HG03460 (cell line): ENCODE measurements at regions not wholly inside any gene's neighbourhood (a gene's known extent, or its start where the extent isn't known, plus 50 kb on each side); places are given as distances from the start of the nearest gene placed in this dataset.

Experiments
- ATAC-seq: cut with Tn5 transposase; IDR thresholded peaks from one replicate; pipeline ENCODE4 v1.9.1; 2021; ENCODE audit not compliant: unreplicated experiment

DNA sequence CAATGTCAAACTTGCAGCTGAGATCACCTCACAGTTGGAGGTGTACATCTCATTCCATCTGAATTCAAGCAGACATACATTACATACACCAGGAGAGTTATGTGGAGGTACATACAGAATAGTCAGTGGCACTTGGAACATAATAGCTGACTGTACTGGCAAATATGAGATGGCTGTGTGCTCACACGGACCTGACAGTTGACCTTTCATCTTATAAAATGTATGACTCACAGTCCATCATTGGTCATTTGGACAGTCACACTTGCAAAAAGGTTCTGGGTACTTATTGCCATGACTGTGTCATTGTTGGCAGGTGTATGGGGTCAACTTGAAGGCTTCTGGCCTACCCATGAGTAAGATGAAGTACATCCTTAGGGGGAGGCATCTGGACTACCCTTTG lies 88.6 kb upstream of the WDR1 start:
- no peak for ATAC-seq

DNA sequence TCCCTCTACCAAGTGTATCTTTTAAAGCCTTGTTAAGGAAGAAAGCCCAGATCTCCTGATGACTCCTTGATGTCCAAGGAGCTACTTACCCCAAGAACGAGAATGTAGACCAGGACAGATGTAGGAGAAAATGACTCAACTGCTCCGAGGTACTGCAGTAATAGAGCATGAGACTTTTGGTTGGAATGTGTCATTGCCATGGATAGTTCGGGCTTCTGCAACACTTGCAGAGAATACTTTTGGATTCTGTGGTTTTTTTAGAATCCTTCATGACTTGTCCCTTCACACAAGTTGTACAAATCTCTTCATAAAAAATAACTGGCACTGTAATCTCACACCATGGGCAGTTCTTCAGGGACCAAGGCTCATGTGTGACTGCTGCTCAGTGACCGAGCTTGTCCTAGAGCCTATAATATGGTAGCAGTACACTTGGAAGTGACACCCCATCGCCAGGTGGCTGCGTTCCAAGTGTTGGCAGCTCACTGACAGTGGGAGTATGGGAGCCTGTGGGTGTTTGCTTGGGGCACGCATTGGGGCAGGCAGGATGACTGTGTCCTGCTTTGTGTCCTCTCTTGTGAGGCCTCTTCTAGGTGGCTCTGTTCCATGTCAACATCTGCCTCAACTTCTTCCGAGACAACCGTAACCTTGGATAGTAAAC lies 87.9 kb upstream of the WDR1 start:
- ATAC-seq, result no peak

DNA sequence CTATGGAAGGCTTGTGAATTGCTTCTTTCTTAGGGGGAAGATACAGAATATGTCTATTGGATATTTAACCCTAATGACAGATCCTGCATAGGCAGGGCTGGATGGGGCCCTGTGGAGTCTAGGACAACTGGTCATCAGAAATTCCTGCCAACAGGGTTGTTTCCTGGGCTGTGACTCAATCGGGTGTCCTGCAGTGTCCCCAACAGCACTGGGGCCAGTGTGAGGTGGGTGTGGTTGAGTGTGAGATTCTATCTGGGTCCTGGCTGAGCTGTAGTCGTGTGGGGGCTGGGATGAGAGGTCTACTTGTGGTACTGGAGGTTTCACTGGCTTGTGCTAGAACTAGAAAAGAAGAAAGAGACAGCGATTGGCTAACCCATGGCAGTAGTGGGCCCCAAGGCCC lies 87.3 kb upstream of the WDR1 start:
- ATAC-seq, result no peak

DNA sequence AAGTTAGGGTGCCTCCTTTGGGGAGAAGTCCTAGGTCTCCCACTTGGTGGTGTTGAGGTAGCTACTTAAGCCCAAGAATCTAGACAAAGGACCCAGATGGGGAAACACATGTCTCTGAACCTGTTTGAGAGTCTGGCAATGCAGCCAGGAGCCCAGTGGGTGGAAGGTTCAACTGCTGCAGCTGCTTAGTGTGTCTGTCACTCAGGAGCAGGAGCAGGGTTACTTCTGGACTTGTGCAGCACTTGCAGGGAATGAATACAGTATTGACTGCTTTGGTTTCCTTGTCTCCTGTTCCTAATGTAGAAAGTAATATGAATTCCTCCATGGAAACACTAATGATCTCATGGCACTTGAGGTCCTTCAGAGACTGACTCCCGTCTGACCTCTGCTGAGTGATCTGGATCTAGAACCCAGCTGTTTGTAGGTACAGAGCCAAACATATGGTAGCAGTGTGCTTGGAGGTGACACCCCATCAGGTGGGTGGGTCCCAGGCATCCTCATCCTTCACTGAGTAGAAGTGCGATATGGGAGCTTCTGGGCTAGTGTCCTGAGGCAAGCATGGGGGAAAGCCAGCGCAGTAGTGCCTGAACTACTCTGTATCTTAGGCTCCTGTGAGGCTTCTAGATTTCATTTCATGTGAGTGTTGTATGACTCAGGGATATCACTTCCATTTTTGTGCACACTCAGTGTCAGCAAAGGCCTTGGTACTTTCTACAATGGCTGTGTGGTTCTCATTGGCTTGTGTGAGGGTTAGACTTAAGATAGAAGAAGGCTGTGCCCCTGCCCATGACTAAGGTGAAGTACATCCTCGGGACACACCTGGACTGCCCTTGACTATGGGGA lies 85.0 kb upstream of the WDR1 start:
- ATAC-seq, result no peak

DNA sequence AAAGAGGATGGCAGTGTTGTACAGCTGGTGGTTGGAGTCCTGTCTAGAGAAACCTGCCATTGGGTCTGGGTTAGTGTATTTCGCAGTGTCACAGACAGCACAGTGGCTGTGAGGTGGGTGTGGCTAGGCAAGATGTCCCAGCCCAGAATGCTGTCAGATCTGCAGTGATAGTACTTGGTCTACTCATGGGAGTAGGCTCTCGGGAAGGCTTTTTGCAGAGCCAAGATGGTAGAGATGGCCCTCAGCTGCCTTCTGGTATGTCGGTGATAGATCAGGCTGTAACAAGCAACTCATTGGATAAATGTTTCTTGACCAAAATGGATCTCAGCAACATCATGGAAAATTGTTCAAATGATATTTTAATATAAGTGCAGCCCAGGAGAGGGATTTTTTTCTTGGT lies 84.3 kb upstream of the WDR1 start:
- ATAC-seq, result no peak

DNA sequence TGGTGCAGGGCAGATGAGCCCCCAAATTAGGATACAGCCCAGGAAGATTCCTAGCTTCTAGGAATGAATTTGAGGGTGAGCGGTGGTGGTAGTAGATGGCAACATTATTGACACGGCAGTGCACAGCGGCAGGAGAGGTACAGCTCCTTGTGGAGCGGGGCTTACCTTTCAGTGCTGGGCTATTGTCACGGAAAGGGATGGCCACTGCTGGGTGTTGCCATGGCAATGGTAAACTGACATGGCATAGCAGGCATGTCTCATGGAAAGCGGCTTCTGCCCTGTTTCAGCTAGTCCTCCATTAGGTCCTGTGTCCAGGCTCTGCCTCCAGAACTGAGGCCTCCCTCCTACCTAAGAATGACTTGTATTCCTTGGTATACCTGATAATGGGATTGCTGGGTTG lies 81.8 kb upstream of the WDR1 start:
- no peak for ATAC-seq

DNA sequence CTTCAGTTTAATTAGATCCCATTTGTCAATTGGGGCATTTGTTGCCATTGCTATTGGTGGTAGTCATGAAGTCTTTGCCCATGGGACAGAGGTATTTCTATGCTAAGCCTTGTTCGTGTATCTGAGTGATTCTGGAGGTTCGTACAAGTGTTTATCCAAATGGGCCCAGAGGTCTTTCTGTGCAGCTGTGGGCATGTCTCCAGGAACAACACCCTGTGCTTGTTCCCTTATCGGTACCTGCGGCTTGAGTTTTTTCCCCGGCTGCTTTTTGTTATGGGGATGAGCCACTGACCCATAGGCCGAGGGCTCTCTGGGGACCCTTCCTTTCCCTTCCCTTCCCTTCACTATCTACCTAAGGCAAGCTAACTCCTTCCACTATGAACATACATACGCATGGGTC lies 81.4 kb upstream of the WDR1 start:
- no peak for ATAC-seq

DNA sequence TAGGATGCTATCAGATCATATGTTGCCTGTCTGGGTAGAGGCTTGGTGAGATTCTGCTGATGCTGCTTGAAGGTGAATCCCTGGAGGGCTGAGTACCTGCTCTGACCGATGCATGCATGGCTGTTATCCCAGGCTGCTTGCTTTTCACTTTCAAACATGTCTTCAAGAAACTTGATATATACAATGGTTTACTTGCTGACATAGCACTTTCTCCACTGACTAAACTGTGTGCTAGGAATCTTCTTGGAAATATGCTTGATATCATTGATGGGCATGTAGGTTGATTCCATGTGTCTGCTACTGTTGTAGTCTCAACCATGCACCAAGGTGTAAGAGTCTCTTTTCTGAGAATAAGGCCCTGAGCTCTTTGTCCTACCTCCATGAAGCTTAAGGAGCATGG lies 79.6 kb upstream of the WDR1 start:
- no peak for ATAC-seq

DNA sequence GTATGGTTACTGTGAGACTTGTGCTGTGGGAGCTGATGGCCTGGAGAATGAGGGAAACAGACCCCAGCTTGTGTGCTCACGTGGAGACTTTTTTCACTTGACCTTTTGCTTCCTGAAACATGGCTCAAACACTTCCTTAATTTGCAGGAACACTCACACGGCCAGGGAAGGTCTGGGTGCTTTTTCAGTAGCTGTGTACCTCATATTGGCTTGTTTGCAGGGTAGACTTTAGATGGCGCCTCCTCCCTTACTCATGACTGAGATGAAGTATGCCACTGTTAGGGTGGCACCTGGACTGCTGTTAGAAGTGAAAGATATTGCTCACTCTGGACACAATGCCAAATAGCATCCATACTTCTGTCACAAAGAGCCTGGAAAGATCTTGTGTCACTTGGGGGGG lies 75.7 kb upstream of the WDR1 start:
- ATAC-seq, result no peak

DNA sequence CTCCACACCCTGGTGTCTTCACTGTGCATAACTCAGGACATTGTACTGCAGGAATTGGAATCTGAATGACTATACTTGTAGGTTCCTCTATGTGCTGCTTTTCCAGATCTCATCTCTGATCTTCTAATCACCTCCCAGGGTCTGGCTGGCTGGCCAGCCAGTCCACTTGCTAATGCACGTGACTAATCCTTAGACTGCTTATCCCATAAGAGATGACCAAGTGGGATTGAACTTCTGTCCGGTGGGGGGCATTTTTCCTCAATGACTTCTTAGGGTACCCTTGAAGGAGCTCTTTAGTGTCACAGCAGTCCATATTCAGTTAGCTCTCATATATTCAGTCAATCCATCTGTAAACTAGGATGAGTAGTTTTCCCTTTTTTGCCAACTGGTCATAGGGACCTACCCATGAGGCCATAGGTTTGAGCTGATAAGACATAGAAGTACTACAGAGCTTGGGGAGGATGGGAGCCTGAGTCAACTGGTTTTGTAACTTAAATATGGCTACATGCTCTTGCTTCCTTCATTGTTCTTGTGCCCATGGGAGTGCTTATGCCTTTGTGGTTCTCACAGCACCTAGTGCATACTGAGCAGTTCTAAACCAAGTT lies 71.9 kb upstream of the WDR1 start:
- ATAC-seq, result no peak

DNA sequence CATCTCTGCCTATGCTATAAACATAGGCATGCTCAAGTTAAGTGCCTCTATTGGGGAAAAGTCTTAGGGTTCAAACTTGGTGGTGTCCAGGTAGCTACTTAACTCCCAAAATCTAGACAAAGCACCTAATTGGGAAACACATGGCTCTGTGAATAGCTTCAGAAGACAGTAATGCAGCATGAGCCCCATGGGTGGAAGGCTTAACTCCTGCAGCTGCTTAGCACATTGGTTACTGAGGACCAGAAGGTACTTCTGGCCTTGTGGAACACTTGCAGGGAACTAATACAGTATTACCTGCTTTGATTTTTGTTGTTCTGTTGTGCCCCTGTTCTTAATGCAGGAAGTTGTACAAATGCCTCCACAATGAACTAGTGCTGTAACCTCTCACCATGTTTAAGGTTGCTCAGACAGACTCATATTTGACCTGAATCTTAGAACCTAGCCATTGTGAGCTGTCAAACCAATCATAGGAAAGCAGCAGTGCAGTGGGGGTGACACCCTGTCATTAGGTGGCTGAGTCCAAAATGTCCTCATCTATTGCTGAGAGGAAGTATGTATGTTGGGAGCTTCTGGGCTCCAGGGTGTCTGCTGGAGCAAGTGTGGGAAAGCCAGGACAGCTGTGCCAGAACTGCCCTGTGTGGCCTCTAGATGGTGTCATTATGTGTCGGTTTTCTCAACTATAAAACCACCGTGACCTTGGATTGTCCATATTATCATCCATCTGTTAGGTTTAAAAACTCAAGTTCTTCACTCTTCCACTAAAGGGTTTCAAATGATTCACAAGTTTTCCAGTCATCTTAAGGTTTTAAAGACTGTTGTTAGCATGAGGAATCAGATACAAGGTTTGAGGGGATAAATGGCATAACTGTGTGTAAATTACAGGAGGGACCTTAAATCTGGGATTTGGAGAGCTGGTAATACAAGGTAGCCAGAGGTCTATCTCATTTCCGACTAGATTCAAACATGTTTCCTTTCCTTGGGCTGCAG lies 69.9 kb upstream of the WDR1 start:
- no peak for ATAC-seq

DNA sequence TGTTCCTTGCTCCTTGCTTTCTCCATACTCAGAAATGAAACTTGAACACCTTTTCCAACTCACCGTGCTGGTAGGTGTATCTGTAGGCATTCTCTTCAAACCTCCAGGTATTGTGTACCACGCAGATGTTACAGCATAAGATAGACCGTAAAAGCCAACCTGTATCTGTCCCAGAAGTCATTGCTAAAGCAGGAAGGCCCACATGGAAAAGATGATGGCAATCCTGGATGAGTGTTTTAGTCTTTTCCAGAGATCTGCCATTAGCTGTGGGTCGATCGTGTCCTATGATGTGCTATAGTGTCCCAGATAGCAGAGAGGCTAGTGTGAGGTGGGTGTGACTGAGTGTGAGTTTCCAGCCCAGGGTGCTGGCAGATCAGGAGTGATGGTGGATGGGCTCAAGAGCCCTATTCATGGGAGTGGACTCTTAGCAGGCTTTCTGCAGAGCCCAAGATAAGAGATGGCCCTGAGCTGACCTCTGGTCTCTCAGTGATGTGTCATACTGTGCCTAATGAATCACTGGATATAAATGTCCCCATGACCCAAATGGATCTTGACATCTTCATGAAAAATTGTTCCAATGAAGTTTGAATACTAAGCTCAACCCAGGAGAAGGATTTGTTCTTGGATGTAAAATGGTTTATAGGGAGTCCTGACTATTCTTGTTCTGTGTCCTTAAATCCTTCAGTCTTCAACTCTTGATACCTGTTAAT lies 69.1 kb upstream of the WDR1 start:
- no peak for ATAC-seq

DNA sequence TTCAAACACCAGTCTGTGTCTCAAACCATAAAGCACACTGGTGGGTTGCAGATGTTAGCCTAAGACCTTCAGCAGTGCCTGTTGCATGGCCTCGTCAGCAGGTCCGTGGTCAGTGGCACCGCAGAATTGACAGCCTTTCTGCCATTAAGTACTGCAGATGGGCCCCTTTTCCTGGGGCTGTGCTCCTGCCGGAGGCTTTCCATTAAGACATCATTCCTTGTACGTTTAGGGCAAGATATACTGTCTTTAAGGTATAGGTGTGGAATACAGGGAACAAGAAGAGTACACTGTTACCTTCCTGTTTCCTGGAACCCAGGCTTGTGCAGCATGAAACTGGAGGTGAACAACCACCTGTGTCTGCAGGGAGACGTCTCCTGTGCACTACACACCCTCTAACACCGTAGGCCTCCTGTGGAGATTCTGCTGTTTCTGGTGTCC lies 67.9 kb upstream of the WDR1 start:
- ATAC-seq, result no peak

DNA sequence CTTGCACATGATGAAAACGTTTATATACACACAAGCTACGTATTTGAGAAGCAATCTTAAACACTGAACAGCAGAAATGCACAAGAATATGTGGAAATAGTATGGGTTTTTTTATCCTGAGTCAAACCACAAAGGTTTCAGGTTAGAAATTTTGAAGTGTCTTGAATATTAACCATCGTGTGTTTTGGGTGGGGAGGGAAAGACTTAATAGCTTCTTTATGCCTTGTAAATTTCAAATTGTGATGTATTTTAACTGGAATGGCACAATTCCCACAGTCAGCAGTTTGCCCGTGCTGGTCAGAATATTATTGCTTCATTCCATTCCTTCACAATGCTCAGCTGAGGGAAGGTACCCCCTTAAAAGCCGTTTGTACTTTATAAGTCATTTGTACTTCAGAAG lies 67.4 kb upstream of the WDR1 start:
- ATAC-seq, result no peak

DNA sequence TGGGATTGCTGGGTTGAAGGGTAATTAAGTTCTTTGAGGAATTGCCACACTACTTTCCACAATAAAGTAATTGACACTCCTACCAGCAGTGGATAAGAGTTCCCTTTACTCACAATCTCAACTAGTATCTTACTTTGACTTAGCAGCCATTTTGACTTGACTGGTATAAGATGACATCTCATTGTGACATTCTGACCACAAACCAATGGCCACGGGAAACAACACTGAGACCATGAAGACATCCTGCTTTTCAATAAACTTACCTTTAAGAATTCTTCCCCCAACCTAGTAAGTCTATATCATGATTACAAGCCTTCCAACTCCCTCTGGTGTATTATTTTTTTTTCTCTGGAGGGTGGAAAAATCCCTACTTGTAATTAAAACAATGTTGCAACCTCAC lies 66.9 kb upstream of the WDR1 start:
- ATAC-seq, result no peak

DNA sequence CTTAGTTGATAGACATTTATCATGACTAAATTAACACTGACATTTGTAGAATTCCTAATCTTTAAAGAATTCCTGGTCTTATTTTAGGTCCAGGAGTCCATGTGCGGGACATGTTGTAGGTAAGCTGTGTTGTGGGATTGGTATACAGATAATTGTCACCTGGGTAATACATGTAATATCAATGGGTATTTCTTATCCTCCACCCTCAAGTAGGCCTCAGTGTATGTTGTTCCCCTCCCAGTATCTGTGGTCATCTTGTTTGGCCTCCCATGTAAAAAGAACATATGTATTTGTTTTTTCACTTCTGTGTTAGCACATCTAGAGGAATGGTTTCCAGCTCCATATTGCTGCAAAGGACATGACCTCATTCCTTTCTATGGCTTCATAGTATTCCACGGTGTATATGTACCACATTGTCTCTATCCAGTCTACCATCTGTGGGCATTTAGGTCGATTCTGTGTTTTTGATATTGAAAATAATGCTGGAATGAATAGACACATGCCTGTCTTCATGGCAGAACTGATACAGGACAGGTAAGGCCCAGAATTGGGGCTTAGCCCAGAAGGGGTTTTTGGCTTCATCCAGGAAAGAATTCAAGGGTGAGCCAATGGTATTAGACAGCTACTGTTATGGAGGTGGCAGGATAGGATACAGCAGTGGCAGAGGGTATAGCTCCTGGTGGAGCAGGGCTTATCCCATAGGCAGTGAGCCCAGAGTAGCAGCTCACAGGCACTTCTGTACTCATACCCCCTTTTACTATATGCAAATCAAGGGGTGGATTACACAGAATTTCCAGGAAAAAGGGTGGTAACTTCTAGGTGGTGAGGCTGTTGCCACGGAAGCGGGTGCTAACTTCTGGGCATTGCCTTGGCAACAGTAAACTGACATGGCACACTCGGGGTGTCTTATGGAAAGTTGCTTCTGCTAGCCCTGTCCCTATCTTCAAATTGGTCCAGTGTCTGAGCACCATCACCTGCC lies 66.1 kb upstream of the WDR1 start:
- ATAC-seq, result no peak

DNA sequence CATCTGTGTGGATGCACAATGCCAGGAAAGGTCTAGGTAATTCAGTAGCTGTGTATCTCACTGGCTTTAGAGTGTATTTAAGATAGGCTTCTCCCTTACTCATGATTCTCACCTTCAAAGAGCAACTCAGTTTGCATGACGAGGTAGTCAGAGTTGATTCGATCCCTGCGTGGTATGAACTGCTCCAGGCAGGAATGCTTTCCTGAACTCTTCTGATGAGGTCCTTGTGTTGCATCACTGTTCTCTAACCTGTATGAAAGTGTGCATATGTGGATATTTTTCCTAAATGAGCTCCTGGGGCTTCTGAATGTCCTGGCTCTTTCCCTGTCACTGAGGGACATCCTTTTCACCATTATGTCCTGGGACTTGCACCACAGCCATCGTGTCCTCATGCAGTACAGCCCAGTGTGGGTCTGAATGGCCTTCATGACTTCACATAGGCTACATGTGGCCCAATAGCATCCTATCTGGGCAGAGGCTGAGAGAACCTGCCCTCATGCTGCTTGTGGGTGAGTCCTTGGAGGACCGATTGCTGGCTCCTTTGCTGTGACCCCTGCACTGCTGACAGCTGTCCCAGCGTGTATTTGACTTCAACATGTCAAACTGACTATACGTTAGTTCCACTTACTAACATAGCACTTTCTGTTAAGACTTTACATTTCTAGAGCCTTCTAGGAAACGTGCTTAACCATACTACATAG lies 65.3 kb upstream of the WDR1 start:
- no peak for ATAC-seq

DNA sequence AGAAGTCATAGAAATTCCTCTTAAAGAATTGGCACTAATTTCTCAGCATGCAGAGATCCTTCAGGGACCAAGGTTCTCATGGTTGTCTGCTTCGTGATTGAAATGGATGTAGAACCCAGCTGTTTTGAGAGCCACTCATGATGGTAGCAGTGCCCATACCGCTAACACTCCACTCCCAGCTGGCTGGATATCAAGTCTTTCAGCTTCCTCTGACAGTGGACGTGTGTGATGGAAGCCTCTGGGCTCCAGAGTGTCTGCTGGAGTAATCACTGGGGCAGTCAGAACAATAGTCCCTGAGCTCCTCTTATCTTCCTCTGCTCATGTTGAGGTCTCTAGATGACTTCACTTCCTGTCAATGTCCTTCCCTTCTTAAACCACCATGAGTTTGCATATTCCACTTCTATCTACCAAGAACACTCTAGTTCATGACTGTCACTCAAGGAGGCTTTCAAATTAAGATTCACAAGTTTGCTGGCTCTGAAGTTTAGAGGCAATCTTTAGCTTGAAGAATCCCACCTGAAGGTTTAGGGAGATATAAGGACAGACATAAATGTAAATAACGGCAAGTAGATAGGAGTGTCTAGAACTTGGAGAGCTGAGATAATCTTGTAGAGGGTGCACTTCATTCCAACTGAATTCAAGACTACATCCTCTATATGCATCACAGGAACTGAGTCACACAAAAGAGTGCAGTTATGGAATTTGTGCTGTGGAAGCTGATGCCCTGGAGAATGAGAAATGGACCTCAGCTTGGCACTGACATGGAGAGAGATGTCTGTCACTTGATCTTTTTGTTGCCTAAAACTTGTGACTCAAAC lies 64.5 kb upstream of the WDR1 start:
- peak; percentile 96 for ATAC-seq
